HPDE6-E6E7 (cell line): ENCODE measurements at regions not wholly inside any gene's neighbourhood (a gene's known extent, or its start where the extent isn't known, plus 50 kb on each side); places are given as distances from the start of the nearest gene placed in this dataset.
"Not testable (repeated sequence)": the region's sequence is repeated elsewhere in the genome, so short reads cannot be mapped to it uniquely, and the experiment has no call there.

Experiments
- DNase-seq: peaks from one replicate; pipeline ENCODE4 v3.0.0; 2011; ENCODE audit warnings: missing footprints; ENCODE audit errors: extremely low spot score

- DNase-seq = no peak
Observed at GRCh38 chr2:76170856-76171255, 460.1 kb upstream of the GCFC2 start.

DNA sequence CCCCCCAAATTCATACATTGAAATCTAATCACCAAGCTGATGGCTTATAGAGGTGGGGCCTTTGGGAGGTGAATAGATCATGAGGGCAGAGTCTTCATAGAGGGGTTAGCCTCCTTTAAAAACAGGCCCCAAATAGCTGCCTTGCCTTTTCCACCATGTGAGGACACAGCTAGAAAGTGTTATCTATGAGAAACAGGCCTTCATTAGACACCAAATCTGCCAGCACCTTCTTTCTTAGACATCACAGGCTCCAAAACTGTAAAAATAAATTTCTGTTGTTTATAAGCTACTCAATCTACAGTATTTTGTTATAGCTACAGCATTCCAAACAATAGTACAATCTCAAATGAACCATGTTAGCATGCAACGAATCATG lies 459.3 kb upstream of the GCFC2 start:
- no peak for DNase-seq

GRCh38 chr2:76169276-76170008 lies 458.7 kb upstream of the GCFC2 start:
- DNase-seq = no peak

GRCh38 chr2:76163860-76164259 lies 453.1 kb upstream of the GCFC2 start:
- no peak for DNase-seq

- DNase-seq = no peak
Observed at GRCh38 chr2:76160670-76161069, 450.0 kb upstream of the GCFC2 start.

DNA sequence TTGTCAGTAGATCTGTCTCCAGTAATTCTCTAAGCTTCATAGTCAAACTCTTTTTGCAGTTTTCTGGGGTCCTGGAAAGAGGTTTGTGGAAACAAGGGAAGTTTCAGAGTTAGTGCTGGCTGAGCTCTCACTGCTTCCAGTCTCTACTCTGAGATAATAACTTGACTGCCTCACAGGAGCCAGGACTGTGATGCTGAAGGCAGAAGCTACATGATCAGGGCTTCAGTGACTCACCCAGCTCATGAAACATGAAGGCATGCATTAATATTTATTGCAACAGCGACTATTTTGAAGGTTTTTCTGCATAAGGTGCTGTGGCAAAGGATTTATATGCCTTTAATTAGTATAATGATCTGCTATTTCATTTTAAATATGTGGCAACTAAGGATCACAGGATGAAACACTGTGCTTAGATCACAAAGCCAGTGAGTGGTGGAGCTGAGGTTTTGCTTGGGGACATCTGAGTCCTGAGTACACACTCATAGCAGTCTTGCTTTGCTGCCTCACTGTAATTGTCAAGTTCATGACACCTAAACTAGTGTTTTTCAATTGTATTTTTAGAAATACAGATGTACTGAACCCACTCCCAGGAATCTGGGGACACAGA lies 448.4 kb upstream of the GCFC2 start:
- DNase-seq = no peak

- no peak for DNase-seq
Observed at GRCh38 chr2:76157531-76157930, 446.8 kb upstream of the GCFC2 start.

DNA sequence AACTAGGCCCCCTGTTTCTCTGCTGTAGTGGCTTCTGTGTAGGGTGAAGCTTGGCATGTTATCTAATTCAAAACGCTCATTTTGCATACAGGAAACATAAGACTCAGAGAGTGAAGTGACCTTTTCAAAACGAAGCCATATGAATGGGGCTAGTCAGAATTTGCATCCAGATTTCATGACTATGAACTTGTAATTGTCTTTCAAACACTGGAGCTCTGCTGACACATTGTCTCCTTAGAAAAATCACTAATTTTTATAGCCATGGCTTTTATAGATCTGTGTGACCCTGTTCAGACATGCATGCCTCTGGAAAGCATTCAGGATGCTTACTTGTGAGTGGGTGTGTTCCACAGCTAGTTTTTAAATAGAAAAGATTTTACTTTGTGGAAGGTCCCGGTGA lies 444.3 kb upstream of the GCFC2 start:
- DNase-seq = no peak

DNA sequence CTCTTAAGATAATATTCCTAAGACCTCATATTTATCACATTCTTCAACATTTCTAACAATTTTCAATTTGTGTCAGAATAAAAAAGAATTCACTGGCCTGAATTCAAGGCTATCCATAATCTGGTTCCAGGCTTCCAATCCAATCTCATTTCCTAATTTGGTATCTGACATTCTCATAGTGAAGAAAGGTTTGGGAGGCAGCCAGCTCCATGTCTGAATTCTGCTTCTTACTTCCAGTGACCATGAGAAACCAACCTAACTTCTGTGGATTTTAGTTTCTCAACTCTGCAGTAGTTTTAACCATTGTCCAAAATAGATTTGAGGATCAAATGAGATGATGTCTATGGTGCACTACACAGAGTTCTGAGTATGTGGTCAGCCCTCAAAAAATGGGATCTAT lies 439.1 kb upstream of the GCFC2 start:
- DNase-seq = no peak

DNA sequence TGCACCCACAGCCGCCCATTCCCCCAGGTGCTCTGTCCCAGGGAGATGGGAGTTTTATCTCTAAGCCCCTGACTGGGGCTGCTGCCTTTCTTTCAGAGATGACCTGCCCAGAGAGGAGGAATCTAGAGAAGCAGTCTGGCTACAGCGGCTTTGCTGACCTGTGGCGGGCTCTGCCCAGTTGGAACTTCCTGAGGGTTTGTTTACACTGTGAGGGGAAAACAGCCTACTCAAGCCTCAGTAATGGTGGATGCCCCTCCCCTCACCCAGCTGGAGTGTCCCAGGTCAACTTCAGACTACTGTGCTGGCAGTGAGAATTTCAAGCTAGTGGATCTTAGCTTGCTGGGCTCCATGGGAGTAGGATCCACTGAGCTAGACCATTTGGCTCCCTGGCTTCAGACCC lies 428.6 kb upstream of the GCFC2 start:
- not testable (repeated sequence) for DNase-seq

- DNase-seq = no peak
Observed at GRCh38 chr2:76128622-76129021, 417.9 kb upstream of the GCFC2 start.

GRCh38 chr2:76120176-76120575 lies 409.5 kb upstream of the GCFC2 start:
- no peak for DNase-seq

DNA sequence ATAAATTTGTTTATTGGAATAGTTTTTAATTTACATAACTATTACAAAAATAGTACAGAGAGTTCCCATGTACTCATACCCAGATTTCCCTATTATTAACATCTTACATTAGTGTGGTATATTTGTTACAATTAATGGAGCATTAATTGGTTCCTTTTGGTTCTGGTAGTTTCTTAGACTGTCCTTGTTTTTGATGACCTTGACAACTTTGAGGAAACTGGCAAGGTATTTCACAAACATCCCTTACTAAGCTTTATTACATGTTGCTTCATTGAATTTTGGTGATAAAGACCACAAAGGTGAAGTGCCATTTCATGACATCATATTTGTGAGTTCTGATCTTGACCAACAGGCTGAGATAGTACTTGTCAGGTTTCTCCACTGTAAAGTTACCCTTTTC lies 379.0 kb upstream of the GCFC2 start:
- no peak for DNase-seq

GRCh38 chr2:76083248-76083647 lies 372.5 kb upstream of the GCFC2 start:
- no peak for DNase-seq

GRCh38 chr2:76082509-76082908 lies 371.8 kb upstream of the GCFC2 start:
- no peak for DNase-seq

DNA sequence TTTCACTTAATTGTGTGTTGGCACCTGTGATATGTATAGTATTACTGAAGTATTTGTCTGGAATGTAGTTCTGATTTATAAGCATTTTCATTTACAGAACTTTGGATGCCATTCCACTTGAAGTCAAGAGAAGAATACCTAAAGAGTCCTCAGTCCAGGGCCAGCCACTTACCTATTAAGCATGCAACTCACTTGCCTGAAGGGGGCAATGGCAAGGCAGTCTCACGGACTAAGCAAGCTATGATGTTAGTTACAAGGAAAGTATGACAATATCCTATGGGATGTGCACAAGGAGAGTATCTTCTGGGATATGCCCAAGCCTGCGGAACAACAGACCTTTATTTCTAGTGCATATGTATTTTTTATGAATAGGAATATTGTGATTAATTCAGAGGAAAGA lies 369.4 kb upstream of the GCFC2 start:
- DNase-seq = no peak

DNA sequence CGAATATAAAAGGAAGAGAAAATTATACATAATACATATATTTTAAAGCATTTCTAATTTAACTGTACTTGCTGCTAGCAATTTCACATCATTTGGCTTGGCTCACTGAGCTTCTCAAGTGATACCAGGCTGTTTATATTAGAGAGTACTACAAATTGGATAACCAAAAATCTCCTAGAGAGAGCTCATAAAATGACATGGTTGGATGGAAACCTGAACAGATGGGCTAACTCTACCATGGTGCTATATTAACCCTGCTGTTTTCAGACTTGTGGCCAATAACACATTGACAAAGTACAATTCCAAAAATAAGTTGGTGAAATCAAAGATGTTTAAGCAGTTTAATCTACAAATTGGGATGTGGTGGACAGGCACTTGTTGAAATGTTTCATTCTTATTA lies 364.4 kb upstream of the GCFC2 start:
- DNase-seq = no peak

GRCh38 chr2:76073992-76074604 lies 363.4 kb upstream of the GCFC2 start:
- DNase-seq = no peak

GRCh38 chr2:76050196-76050595 lies 339.5 kb upstream of the GCFC2 start:
- DNase-seq = no peak

- DNase-seq = no peak
Observed at GRCh38 chr2:76044701-76045100, 334.0 kb upstream of the GCFC2 start.

GRCh38 chr2:76039505-76039904 lies 328.8 kb upstream of the GCFC2 start:
- no peak for DNase-seq

- no peak for DNase-seq
Observed at GRCh38 chr2:76027761-76028160, 317.0 kb upstream of the GCFC2 start.

DNA sequence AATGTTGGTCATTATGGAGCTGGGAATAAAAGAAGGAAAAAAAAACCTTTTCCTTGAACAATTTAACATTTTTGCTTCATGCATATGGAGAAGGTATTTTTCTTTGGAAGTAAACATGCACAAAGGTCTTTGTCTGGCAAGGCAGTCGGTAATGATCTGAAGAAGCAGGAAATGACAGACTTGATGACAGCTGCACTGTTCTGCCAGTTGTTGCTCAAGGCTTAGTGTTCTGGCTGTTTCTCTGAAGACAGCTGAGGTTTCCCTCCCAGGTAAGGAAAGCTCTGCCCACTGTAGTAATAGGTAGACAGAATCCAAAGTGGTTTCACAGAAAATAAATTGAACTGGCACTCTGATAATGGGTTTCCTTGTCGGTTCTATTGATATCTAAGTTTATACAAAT lies 308.4 kb upstream of the GCFC2 start:
- DNase-seq = peak; percentile 1
